ENCODE measurements at regions not wholly inside any gene's neighbourhood (a gene's known extent, or its start where the extent isn't known, plus 50 kb on each side); places are given as distances from the start of the nearest gene placed in this dataset.

DNA sequence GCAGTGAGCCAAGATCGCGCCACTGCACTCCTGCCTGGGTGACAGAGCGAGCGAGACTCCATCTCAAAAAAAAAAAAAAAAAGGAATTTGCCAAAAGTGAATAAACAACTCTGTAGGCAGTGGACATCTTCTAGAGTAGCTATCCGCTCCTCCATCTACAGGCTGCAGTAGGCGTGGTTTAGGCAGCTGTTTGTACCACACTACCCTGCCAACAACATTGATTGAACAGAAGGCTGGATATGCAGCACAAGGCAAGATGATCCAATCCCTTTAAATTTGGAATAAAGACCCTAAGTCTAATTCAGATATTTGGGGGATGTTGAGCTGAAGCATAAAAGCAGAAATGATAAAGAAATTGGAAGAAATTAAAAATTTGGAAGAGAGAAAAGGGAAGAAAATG lies 141.6 kb downstream of the TES start:
- TF ChIP-seq, protein P1, sequence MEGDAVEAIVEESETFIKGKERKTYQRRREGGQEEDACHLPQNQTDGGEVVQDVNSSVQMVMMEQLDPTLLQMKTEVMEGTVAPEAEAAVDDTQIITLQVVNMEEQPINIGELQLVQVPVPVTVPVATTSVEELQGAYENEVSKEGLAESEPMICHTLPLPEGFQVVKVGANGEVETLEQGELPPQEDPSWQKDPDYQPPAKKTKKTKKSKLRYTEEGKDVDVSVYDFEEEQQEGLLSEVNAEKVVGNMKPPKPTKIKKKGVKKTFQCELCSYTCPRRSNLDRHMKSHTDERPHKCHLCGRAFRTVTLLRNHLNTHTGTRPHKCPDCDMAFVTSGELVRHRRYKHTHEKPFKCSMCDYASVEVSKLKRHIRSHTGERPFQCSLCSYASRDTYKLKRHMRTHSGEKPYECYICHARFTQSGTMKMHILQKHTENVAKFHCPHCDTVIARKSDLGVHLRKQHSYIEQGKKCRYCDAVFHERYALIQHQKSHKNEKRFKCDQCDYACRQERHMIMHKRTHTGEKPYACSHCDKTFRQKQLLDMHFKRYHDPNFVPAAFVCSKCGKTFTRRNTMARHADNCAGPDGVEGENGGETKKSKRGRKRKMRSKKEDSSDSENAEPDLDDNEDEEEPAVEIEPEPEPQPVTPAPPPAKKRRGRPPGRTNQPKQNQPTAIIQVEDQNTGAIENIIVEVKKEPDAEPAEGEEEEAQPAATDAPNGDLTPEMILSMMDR (IDR thresholded peaks at IDR 0.05), result no peak
- TF ChIP-seq POLR2A (IDR thresholded peaks at IDR 0.05), result no peak

Data from uterus (tissue), 2 donors.